Activated naive CD8-positive, alpha-beta T cell treated with anti-CD3 and anti-CD28 coated beads, Interleukin-2, amount 50 U/mL, for 24 hours (primary cell): ENCODE measurements at regions not wholly inside any gene's neighbourhood (a gene's known extent, or its start where the extent isn't known, plus 50 kb on each side); places are given as distances from the start of the nearest gene placed in this dataset.
"Not testable (repeated sequence)": the region's sequence is repeated elsewhere in the genome, so short reads cannot be mapped to it uniquely, and the experiment has no call there.

Experiments
- ATAC-seq: fragments of 150-1000 bp; cut with Tn5 transposase; one replicate; pipeline ENCODE4 v1.10.0; 2021
- DNase-seq: peaks from one replicate; pipeline ENCODE4 v3.0.0; 2021
- H3K27ac Mint-ChIP-seq: one replicate; pipeline ENCODE4 v1.8.0; 2021; ENCODE audit warnings: mild to moderate bottlenecking, mixed read lengths
- H3K27me3 Mint-ChIP-seq: one replicate; pipeline ENCODE4 v1.8.0; 2021; ENCODE audit warnings: mixed read lengths
- H3K36me3 Mint-ChIP-seq: one replicate; pipeline ENCODE4 v1.8.0; 2021; ENCODE audit warnings: low read depth, mixed read lengths
- H3K4me1 Mint-ChIP-seq: one replicate; pipeline ENCODE4 v1.8.0; 2021; ENCODE audit warnings: mixed read lengths
- H3K4me3 Mint-ChIP-seq: one replicate; pipeline ENCODE4 v1.8.0; 2021; ENCODE audit warnings: mild to moderate bottlenecking, moderate library complexity, mixed read lengths
- H3K9me3 Mint-ChIP-seq: one replicate; pipeline ENCODE4 v1.8.0; 2021; ENCODE audit warnings: mixed read lengths

DNA sequence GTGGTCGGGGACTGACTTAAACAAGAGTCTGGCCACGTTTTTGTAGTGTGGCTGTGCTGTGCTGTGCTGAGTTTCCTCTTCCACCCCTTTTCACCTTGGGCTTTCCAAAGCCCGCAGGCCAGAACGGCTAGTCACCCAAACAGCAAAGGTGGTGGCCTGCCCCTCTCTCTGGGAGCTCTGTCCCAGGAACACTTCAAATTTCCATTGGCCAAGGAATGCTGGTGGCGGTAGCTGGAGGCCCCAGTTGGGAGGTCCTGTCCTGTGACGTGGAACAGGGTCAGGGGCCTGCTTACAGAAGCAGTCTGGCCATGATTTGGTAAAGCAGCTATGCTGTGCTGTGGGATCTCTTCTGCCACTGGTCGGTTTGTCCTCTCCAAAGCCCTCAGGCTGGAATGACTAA, 628.1 kb upstream of the DEFB115 start:
- H3K27ac Mint-ChIP-seq, H3K27me3 Mint-ChIP-seq, H3K36me3 Mint-ChIP-seq, DNase-seq, H3K9me3 Mint-ChIP-seq, H3K4me3 Mint-ChIP-seq, H3K4me1 Mint-ChIP-seq, ATAC-seq: not testable (repeated sequence)

DNA sequence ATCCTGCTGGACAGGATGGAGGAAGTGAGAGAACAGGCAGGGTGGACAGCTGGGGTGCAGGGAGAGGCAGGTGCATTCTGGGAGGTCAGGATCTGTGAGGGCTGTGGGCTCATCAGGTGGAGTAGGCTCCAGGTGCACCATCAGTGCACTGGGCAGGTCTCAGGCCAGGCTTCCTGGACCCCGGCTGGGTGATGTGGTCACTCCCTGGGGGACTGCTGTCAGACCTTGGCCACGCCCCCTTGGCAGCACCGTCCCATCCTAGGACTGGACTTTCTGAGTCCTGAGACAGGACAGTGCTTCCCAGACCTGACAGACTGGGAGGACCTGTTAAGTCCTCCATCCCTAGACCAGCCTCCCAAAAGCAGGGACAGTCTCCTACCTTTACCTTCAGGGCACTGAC, 626.7 kb upstream of the DEFB115 start:
- Mint-ChIP-seq H3K4me3 (no peak overlapping the region), H3K9me3 (no peaks in the 10 kb centered on the region), H3K27ac (no peak overlapping the region), H3K27me3 (no peaks in the 10 kb centered on the region), H3K36me3 (no peaks in the 10 kb centered on the region), H3K4me1 (no peaks in the 10 kb centered on the region)
- ATAC-seq (no peak), DNase-seq (no peak)

DNA sequence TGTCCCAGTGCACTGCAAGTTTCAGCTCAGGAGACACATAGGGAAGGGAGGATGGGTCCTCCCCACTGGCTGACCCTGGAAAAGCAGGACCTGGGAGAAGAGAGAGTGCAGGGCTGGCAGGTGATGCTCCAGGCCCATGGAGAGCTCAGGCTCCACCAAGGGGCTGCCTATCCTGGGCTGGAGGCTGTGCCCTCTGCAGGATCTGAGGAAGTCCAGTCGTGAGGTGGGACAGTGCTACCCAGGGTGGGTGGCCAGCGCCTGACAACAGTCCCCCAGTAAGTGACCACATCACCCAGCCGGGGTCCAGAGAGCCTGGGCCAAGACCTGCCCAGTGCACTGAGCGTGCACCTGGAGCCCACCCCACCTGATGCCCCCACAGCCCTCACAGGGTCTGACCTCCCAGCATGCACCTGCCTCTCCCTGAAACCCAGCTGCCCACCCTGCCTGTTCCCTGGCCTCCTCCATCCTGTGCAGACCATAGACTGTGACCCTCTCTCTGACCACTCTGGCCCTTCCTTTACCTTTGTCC, 626.1 kb upstream of the DEFB115 start:
- H3K27ac Mint-ChIP-seq, DNase-seq, H3K36me3 Mint-ChIP-seq, H3K9me3 Mint-ChIP-seq, ATAC-seq, H3K4me3 Mint-ChIP-seq, H3K4me1 Mint-ChIP-seq, H3K27me3 Mint-ChIP-seq: not testable (repeated sequence)

DNA sequence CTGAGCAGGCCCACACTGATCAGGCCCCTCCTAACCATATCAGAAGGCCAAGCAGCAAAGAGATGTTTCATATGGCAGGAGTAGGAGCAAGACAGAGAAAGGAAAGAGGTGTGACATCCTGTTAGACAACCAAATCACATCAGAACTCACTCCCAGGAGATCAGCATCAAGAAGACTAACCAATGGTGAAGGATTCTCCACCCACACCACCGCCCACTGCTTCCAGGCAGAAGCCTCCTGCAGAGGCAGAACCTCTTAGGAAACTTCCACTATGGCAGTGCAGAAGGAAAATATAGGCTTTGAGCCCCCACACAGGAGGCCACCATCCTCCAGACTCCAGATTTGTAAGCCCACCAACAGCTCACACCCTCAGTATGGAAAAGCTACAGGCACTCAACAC, 624.7 kb upstream of the DEFB115 start:
- H3K27ac Mint-ChIP-seq, H3K4me3 Mint-ChIP-seq, H3K4me1 Mint-ChIP-seq, DNase-seq, H3K27me3 Mint-ChIP-seq, H3K36me3 Mint-ChIP-seq, H3K9me3 Mint-ChIP-seq, ATAC-seq: not testable (repeated sequence)

DNA sequence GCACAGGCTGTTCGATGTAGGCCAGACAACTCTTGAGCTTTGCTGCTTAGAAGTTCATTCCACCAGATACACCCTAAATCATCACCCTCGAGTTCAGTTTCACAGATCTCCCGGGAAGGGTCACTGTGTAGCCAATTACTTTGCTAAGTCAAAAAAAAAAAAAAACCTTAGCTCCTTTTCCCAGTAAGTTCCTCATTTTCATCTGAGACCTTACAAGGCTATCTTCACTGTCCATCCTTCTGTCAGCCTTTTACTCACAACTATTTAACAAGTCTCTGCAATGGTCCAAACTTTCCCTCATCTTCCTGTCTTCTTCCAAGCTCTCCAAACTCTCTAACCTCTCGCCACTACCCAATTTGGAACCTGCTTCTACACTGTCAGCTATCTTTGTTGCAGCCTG, 615.9 kb upstream of the DEFB115 start:
- H3K4me3 Mint-ChIP-seq, H3K4me1 Mint-ChIP-seq, DNase-seq, ATAC-seq, H3K36me3 Mint-ChIP-seq, H3K27me3 Mint-ChIP-seq, H3K27ac Mint-ChIP-seq: not testable (repeated sequence)
- H3K9me3 Mint-ChIP-seq = peaks cover 12% of the 10 kb centered on the region

DNA sequence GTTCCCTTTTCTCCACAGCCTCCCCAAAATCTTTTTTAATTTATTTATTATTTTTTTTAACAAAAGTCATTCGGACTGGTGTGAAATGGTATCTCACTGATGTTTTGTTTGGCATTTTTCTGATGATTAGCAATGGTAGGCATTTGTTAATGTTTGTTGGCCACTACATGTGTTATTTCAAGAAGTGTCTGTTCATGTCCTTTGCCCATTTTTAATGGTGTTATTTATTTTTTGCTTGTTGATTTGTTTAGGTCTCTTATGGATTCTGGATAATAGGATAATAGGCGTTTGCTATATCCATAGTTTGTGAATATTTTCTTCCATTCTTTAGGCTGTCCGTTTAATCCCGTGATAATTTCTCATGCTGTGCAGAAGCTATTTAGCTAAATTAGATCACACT, 596.5 kb upstream of the DEFB115 start:
- not testable (repeated sequence) for H3K4me3 Mint-ChIP-seq, DNase-seq, H3K4me1 Mint-ChIP-seq, H3K27ac Mint-ChIP-seq, ATAC-seq, H3K27me3 Mint-ChIP-seq, H3K36me3 Mint-ChIP-seq
- H3K9me3 Mint-ChIP-seq = peaks cover 13% of the 10 kb centered on the region

DNA sequence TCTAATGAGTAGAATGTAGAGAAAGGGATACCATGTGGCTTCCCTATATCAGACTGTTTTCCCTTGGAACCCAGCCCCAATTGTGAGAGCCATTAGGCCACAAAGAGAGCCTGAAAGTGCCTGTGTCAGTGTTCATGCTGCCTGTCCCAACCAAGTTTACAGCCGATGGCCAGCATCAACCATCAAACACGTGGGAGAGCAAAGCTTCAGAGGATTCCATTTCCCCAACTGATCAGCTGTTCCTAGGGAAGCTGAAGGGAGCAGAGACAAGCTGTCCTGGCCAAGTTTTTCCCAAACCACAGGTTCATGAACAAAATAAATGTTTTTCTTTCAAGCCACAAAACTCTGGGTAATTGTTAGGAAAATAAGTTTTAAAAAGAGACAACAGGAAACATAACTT, 589.0 kb upstream of the DEFB115 start:
- not testable (repeated sequence) for H3K27me3 Mint-ChIP-seq, H3K4me1 Mint-ChIP-seq, H3K9me3 Mint-ChIP-seq, H3K36me3 Mint-ChIP-seq, ATAC-seq, H3K27ac Mint-ChIP-seq, H3K4me3 Mint-ChIP-seq, DNase-seq

DNA sequence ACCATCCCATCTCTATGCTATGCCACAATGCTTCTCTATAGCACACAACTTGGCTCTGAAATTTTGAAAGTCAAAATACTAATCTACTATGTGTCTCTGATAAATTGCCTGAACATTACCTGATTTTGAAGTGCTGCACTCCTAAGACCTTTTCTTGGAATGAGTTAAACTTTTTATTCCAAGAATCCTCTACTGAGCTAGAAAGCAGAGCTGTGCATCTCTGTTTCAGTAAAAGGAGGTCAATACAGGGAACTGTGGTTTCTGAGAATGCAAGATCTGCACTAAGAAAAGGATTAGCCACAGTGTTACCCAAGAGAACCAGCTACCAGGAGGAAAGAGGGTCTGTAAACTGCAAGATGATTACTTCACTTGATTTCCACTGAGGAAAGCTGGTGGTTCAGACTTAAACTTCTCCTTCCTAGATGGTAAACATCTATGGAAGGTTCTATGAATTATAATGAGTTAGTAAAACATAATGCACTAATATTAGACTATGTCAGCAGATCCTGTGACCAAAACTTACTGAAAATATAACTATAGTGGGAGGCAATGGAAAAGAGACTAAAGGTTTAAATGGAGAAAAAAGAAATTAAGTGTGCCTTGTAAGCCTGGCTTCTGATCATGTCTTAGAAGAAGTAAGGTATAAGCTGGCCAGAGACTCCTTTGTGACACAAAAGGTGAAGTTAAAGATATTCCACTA, 588.0 kb upstream of the DEFB115 start:
- H3K36me3 Mint-ChIP-seq, ATAC-seq, H3K4me1 Mint-ChIP-seq, H3K27ac Mint-ChIP-seq, H3K4me3 Mint-ChIP-seq, DNase-seq, H3K9me3 Mint-ChIP-seq, H3K27me3 Mint-ChIP-seq: not testable (repeated sequence)

DNA sequence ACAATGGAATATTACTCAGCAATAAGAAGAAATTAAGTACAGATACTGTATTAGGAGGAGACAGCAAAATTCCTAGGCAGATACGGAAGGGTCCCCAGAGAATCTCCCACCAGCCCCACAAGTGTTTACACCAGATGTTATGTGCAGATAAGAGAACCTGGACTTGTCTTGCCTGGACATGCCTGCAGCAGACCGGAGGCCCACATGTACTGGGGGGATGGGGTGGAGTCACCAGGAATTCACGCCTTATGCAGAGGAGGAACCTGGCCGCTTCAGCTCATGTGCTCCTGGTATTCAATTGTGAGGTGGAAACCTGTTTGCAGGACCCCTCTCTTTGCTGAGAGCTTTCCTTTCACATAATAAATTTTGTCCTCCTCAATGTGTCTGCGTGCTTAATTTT, 586.3 kb upstream of the DEFB115 start:
- not testable (repeated sequence) for H3K9me3 Mint-ChIP-seq, DNase-seq, ATAC-seq, H3K27me3 Mint-ChIP-seq, H3K27ac Mint-ChIP-seq, H3K4me3 Mint-ChIP-seq, H3K4me1 Mint-ChIP-seq, H3K36me3 Mint-ChIP-seq

DNA sequence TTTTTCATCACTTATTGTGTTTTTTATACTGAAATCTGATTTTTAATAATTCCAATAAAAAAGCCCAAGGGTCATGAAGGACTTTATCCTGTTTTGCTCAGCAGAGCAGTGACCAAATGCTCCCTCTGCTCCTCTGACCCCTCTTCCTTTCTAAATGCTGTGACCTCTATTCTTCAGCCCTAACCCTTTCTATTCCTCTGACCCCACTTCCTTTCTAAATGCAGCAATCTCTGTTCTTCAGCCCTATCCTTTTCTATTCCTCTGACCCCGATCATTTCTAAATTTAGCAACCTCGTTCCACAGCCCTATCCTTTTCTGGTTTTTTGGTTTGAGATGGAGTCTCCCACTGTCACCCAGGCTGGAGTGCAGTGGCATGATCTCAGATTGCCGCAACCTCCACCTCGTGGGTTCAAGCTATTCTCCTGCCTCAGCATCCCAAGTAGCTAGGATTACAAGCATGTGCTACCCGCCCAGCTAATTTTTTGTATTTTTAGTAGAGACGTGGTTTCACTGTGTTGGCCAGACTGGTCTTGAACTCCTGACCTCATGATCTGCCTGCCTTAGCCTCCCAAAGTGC, 581.4 kb upstream of the DEFB115 start:
- H3K27me3 Mint-ChIP-seq, ATAC-seq, H3K9me3 Mint-ChIP-seq, DNase-seq, H3K27ac Mint-ChIP-seq, H3K36me3 Mint-ChIP-seq, H3K4me1 Mint-ChIP-seq, H3K4me3 Mint-ChIP-seq: not testable (repeated sequence)

DNA sequence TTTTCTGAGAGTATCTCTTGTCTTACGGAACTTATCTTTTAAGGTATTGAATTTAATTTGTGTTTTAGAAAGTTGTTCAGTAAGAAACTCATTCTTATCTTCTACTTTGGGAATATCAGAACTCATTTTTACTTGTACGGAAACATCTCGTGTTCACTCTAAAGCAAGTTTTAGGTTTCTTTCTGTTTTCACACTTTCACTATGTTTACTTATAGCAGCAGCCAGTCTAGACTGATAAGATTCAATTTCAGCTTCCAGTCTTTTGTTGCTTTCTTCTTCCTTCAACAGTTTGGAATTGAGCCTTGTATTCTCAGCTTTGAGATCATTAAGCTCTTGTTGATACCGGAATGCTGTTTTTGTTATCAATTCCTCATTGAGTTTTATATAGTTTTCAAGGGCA, 575.2 kb upstream of the DEFB115 start:
- H3K4me1 Mint-ChIP-seq, H3K9me3 Mint-ChIP-seq, H3K27me3 Mint-ChIP-seq, H3K36me3 Mint-ChIP-seq, ATAC-seq, DNase-seq, H3K4me3 Mint-ChIP-seq, H3K27ac Mint-ChIP-seq: not testable (repeated sequence)

DNA sequence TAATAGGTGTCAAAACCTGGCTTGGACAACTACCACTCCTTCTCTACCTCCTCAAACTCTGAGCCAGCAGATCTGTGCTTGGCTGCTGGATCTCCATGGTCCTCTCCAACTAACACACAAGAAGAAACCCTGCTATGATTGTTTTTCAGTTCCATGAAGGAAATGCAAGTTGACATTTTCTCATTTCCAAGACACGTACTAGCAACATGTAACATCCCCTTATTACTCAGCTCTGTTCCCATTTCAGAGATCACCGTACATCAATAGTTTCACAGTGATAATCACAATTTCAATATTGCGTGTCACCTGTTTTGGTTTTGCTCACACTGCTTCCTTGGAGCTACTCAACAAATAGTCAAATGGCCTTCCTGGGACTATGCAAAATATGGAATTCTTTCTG, 544.6 kb upstream of the DEFB115 start:
- not testable (repeated sequence) for H3K36me3 Mint-ChIP-seq, H3K27me3 Mint-ChIP-seq, H3K4me3 Mint-ChIP-seq, ATAC-seq, H3K4me1 Mint-ChIP-seq, H3K9me3 Mint-ChIP-seq, H3K27ac Mint-ChIP-seq, DNase-seq

DNA sequence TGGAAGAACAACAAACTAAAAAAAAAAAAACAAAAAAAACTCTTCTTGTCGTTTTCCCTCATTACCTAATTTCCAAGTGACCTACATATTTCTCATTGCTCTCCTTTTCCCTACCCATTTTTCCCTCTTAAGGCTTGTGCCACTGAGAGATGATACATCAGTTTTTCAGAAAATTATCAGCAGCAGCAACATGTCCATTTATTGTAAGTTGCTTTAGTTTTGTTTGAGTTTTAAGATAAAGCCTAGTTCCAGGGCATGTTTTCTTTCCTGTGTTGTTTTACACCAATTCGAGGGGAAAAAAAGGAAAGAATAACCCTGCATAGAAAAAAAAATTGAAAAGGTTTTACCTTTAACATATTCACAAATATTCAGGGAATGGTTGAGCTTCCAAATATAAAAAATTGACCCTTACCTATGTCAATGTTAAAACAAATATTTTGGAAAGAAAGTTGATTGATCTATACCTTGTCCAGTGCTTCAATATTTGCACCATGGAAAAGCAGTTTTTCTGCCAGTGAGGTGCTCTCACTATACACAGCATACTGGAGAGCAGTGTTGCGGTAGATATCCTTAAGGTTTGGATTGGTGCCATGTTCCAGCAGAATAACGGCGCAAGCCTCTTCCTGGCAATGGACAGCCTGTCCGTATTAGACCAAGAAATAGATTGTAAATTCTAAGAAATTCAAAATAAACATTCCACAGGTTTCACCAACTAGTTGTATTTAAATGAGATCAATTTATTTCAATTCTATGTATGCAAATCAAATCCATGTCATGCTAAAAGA, 537.9 kb upstream of the DEFB115 start:
- H3K4me1 Mint-ChIP-seq, H3K4me3 Mint-ChIP-seq, DNase-seq, H3K9me3 Mint-ChIP-seq, H3K27me3 Mint-ChIP-seq, H3K36me3 Mint-ChIP-seq, ATAC-seq, H3K27ac Mint-ChIP-seq: not testable (repeated sequence)

DNA sequence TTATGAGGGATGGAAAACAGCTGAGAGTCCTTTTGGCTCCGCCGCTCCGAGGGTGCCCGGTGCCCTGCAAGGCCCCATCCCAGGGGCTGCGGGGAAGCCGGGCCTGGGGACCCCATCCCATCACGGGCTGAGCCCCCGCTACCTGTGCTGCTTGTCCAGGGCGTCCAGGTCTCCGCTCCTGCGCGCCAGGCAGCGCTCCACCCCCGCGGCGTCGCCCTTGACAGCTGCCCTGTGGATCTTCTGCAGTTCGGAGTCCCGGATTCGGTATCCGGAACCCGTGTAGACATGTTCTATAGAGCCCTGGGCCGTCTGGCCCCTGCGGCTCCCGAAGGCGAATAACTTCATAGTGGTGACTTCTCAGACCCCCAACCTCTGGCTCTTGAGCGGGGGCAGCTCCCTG, 534.0 kb upstream of the DEFB115 start:
- ATAC-seq, H3K9me3 Mint-ChIP-seq, H3K36me3 Mint-ChIP-seq, H3K4me3 Mint-ChIP-seq, H3K4me1 Mint-ChIP-seq, DNase-seq, H3K27ac Mint-ChIP-seq, H3K27me3 Mint-ChIP-seq: not testable (repeated sequence)
